Stomach (tissue), 8 donors: ENCODE measurements at regions not wholly inside any gene's neighbourhood (a gene's known extent, or its start where the extent isn't known, plus 50 kb on each side); places are given as distances from the start of the nearest gene placed in this dataset.

ENCODE experiments used
- DNase-seq, 2 donors: peaks; one replicate each; pipeline versions ENCODE4 v3.0.0 to v3.0.0-alpha.2; 2013 to 2019
- H3K27ac ChIP-seq, 5 donors: fragments of 200-600 bp in 4 of 5; sonication (generic) in 4 of 5; one replicate each; pipeline ENCODE4 v1.5.1; 2013 to 2019; ENCODE audit warnings: mild to moderate bottlenecking in 1 of 5, moderate library complexity in 1 of 5
- H3K27me3 ChIP-seq, 3 donors: fragments of 200-600 bp; sonication (generic); one replicate each; pipeline ENCODE4 v1.5.1; 2017 to 2019; ENCODE audit warnings: mixed run types in 1 of 3
- H3K36me3 ChIP-seq, 4 donors: fragments of 200-600 bp; sonication (generic); 1 replicate in 3 of 4; 2 replicates in 1 of 4; pipeline ENCODE4 v1.5.1; 2016 to 2019
- H3K4me1 ChIP-seq, 4 donors: fragments of 200-600 bp; sonication (generic); one replicate each; pipeline ENCODE4 v1.5.1; 2016 to 2019
- H3K4me3 ChIP-seq, 4 donors: fragments of 200-600 bp; sonication (generic) in 3 of 4; one replicate each; pipeline ENCODE4 v1.5.1; 2016 to 2019; ENCODE audit warnings: mild to moderate bottlenecking in 1 of 4
- H3K9me3 ChIP-seq, 4 donors: fragments of 200-600 bp; sonication (generic); one replicate each; pipeline ENCODE4 v1.5.1; 2016 to 2019
- EP300 ChIP-seq: sonication (generic); formaldehyde crosslinking; IDR thresholded peaks from one replicate; pipeline ENCODE4 v1.6.1; 2017; ENCODE audit warnings: antibody characterized with exemption
- POLR2A ChIP-seq, 4 donors: fragments of 450-650 bp; IDR thresholded peaks; one replicate each; pipeline ENCODE4 v1.6.1; 2016; ENCODE audit warnings: antibody characterized with exemption in 4 of 4, control low read depth in 2 of 4, mild to moderate bottlenecking in 1 of 4, moderate library complexity in 1 of 4
- POLR2AphosphoS5 ChIP-seq, 3 donors: sonication (generic); formaldehyde crosslinking; IDR thresholded peaks; one replicate each; pipeline ENCODE4 v1.6.1; 2016; ENCODE audit warnings: antibody characterized with exemption in 3 of 3
- WGBS, 5 donors: extraction: QIAGEN DNeasy Blood & Tissue Kit in 3 of 5; methylation state at CpG; one replicate each; pipeline versions ENCODE4 v1.1.5 to v1.1.7; 2013 to 2018; 5-methylcytosine and 5-hydroxymethylcytosine counted together
- intact Hi-C: fragments of 100-400 bp; cut with DNase I; formaldehyde crosslinking; loops from one replicate; pipeline ENCODE4 v1.15.1; 2023; ENCODE audit warnings: low total_unique reads
- TF ChIP-seq, protein P1 (sequence below), 7 experiments: fragments of 450-650 bp in 4 of 7; fragments of 200-600 bp in 3 of 7; sonication (generic) in 3 of 7; IDR thresholded peaks; one replicate each; pipeline ENCODE4 v1.5.1; 2016 to 2019; ENCODE audit warnings: antibody characterized with exemption in 7 of 7, control low read depth in 2 of 7, mild to moderate bottlenecking in 1 of 7
- donor health status: healthy with polysubstance abuse.
- donor health status: Bipolar disorder and iron deficiency.
- donor health status: healthy.

DNA sequence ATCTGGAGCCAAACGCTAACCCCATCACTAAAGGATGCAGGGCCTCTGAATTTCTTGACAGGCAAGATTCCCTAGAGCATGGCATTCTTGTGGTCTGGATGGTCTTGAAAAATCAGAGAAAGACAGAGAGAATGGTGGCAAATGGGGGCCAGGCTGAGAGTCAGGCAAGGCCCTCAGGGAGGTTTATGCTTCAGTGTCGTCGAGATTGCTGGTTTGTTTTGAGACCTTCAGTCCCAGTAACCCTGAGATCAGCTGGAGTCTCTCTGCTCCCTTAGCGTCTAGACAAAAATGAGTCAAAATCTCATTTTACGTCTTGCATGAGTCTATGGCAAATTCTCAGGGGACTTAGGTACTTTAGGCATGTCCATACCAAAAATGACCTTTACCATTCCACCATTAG, 539.3 kb downstream of the SOX6 start:
- intact Hi-C loops: no loop called here
- WGBS, 5 donors: 89 to 96% (median 91%) methylated on average over 5 of the region's 5 CpGs
- Histone ChIP-seq H3K9me3 (no peaks in the 10 kb centered on the region), H3K4me3 (no peak overlapping the region), H3K27me3 (no peaks in the 10 kb centered on the region), H3K4me1 (peaks cover 0 to 41% (median 21%) of the 10 kb centered on the region in 4 donors), H3K36me3 (no peaks in the 10 kb centered on the region), H3K27ac (peak overlapping the region in 1 of 5 donors; percentile 56)
- TF ChIP-seq POLR2A (IDR thresholded peaks at IDR 0.05): no peak
- TF ChIP-seq EP300: no peak
- TF ChIP-seq, protein P1, sequence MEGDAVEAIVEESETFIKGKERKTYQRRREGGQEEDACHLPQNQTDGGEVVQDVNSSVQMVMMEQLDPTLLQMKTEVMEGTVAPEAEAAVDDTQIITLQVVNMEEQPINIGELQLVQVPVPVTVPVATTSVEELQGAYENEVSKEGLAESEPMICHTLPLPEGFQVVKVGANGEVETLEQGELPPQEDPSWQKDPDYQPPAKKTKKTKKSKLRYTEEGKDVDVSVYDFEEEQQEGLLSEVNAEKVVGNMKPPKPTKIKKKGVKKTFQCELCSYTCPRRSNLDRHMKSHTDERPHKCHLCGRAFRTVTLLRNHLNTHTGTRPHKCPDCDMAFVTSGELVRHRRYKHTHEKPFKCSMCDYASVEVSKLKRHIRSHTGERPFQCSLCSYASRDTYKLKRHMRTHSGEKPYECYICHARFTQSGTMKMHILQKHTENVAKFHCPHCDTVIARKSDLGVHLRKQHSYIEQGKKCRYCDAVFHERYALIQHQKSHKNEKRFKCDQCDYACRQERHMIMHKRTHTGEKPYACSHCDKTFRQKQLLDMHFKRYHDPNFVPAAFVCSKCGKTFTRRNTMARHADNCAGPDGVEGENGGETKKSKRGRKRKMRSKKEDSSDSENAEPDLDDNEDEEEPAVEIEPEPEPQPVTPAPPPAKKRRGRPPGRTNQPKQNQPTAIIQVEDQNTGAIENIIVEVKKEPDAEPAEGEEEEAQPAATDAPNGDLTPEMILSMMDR (IDR thresholded peaks at IDR 0.05): no peak
- DNase-seq: no peak

DNA sequence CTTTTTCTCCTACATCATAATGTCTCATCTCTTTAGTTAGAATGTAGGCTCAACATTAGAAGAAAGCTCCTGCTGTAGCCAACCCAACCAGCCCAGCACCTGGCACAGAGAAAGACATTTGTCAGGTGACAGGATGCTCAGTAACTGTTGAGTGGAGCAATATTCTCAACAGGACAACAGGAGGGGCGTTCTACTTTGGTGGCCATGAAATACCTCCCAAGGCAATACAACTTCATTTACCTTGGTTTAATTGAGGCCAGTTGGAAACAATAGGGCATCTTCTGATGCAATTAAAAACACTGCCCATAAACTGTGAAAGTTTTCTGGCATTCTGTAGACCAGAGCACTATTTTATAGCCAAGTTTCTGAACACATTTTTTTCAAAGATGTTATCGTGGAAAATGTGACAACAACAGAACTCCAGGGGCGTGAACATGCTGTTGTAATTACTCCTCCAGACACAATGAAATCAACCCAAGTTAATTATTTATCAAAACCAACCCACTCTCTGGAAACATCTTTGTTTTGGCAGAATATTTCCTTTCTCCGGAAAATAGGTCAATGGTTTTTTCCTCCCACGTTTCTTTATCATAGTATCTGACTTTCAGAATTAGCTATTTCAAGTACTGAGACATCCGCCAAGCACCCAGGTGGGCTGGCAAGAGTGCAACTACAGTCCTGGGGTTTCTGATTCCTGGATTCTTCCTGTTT, 538.1 kb downstream of the SOX6 start:
- DNase-seq: no peak
- Histone ChIP-seq H3K36me3 (no peaks in the 10 kb centered on the region), H3K27ac (no peak overlapping the region), H3K4me1 (peaks cover 0 to 41% (median 21%) of the 10 kb centered on the region in 4 donors), H3K9me3 (no peaks in the 10 kb centered on the region), H3K4me3 (no peak overlapping the region), H3K27me3 (no peaks in the 10 kb centered on the region)
- TF ChIP-seq, protein P1 (IDR thresholded peaks at IDR 0.05): no peak
- TF ChIP-seq EP300: no peak
- no peak for TF ChIP-seq POLR2AphosphoS5 (IDR thresholded peaks at IDR 0.05)
- no peak for TF ChIP-seq POLR2A (IDR thresholded peaks at IDR 0.05)
- WGBS, 5 donors: 28 to 40% (median 35%) methylated on average over 6 of the region's 6 CpGs
- intact Hi-C loops: no loop called here

DNA sequence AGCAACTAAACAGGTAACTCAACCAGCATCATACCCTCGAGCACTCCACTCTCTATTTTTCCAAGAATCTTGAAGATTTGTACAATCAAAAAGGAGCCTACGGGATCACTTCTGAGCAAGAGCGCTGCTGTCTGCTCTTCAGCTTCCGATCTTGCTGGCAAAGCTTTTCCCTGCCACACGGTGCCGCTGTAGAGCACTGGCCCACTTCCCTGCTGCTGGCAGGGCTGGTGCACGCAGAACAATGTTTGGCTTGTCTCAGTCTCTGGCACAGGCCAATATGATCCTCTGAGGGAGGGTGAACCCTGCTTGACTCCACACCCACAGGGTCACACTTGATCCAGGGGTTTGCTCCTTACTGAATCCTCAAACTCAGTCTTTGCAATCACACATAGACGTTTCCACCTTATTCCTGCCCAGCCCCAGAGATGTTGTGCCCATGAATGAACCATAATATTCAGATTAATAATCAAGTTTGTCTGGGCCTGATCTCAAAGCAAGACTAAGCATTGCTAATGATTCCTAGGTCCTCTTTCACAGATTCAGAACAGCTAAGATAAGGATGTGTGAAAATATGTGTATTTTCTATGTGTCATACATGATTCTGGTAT, 536.6 kb downstream of the SOX6 start:
- no peak for TF ChIP-seq EP300
- TF ChIP-seq, protein P1 (IDR thresholded peaks at IDR 0.05): peak in 5 of 7 experiments; percentile 58 to 85 (median 78)
- TF ChIP-seq POLR2A (IDR thresholded peaks at IDR 0.05): no peak
- peak in 2 of 3 donors; percentile 31 to 65 for TF ChIP-seq POLR2AphosphoS5 (IDR thresholded peaks at IDR 0.05)
- H3K27ac ChIP-seq: no peak overlapping the region
- WGBS, 5 donors: 13 to 20% (median 18%) methylated on average over 8 of the region's 8 CpGs
- H3K4me3 ChIP-seq: no peak overlapping the region
- intact Hi-C loops: no loop called here
- H3K27me3 ChIP-seq: no peaks in the 10 kb centered on the region
- H3K9me3 ChIP-seq: no peaks in the 10 kb centered on the region
- H3K4me1 ChIP-seq: peaks cover 0 to 41% (median 21%) of the 10 kb centered on the region in 4 donors
- no peaks in the 10 kb centered on the region for H3K36me3 ChIP-seq
- peak; percentile 80 to 85 for DNase-seq

DNA sequence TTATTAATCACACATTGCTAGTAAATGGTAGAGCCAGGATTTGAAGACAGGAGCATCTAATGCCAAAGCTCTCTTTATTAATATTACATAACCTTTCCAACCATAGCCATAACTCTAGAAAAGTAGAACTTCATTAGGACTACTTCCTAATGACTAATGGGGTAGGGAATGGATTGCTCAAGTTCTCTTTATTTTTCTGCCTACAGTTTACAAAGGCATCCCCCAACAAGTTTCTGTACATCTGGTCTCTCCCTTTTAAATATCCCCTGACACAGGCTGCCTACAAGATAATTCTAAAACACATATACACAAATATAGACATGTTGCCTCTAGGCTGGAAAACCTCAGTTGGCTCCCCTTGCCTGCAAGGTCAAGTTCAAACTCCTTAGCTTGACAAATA, 534.9 kb downstream of the SOX6 start:
- intact Hi-C loops: no loop called here
- Histone ChIP-seq H3K4me1 (peaks cover 0 to 29% (median 17%) of the 10 kb centered on the region in 4 donors), H3K27me3 (no peaks in the 10 kb centered on the region), H3K36me3 (no peaks in the 10 kb centered on the region), H3K4me3 (no peak overlapping the region), H3K9me3 (no peaks in the 10 kb centered on the region), H3K27ac (no peak overlapping the region)
- DNase-seq: no peak
- TF ChIP-seq EP300 (no peak), POLR2A (IDR thresholded peaks at IDR 0.05) (no peak)

DNA sequence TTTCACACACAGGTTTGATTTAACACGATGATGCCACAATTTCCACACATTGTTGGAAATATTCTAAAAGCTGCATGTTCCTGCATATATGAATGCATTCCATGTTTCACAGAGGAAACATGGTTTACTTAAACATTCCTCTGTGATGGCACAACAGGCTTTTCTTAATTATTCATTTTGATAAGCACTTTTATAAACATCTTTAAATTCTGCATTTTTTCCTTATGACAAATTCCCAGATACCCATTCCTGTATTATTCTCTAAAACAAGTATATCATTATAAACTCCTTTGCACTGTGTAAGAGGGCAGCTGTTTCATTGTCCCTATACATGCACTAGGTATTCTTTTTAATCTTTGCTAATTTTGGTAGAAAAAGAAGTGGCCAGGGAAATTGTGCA, 532.3 kb downstream of the SOX6 start:
- no peaks in the 10 kb centered on the region for H3K36me3 ChIP-seq
- WGBS, 5 donors: 82 to 88% (median 83%) methylated on average over 1 of the region's 1 CpG
- intact Hi-C loops: no loop called here
- H3K9me3 ChIP-seq: no peaks in the 10 kb centered on the region
- peaks cover 0 to 14% (median 8%) of the 10 kb centered on the region in 4 donors for H3K4me1 ChIP-seq
- TF ChIP-seq POLR2AphosphoS5 (IDR thresholded peaks at IDR 0.05): no peak
- no peak for TF ChIP-seq POLR2A (IDR thresholded peaks at IDR 0.05)
- TF ChIP-seq, protein P1 (IDR thresholded peaks at IDR 0.05): no peak
- no peak for TF ChIP-seq EP300
- H3K27me3 ChIP-seq: no peaks in the 10 kb centered on the region
- H3K27ac ChIP-seq: no peak overlapping the region
- H3K4me3 ChIP-seq: no peak overlapping the region
- no peak for DNase-seq
